Liver (tissue), 3 donors: ENCODE measurements at regions not wholly inside any gene's neighbourhood (a gene's known extent, or its start where the extent isn't known, plus 50 kb on each side); places are given as distances from the start of the nearest gene placed in this dataset.

ENCODE experiments used
- CTCF ChIP-seq: fragments of 150-350 bp; IDR thresholded peaks from 2 replicates; pipeline ENCODE4 v1.5.1; 2017; ENCODE audit warnings: improper control_type of control experiment, low read depth, low read length; ENCODE audit not compliant: missing input control
- RAD21 ChIP-seq, 2 donors: IDR thresholded peaks; 2 replicates each; pipeline ENCODE4 v1.6.1; 2016; ENCODE audit warnings: antibody characterized with exemption in 2 of 2, mild to moderate bottlenecking in 2 of 2
- REST ChIP-seq: IDR thresholded peaks from 2 replicates; pipeline ENCODE4 v1.6.1; 2016; ENCODE audit warnings: antibody characterized with exemption, mild to moderate bottlenecking
- SP1 ChIP-seq: IDR thresholded peaks from 2 replicates; pipeline ENCODE4 v1.6.1; 2018; ENCODE audit warnings: antibody characterized with exemption, mild to moderate bottlenecking
- donor health status: healthy.
- donor health status: healthy.

GRCh38 chr18:55105873-55106272 is 146.6 kb upstream of the CCDC68 start:
- no peak for TF ChIP-seq CTCF
- no peak for TF ChIP-seq SP1
- TF ChIP-seq REST = no peak
- no peak for TF ChIP-seq RAD21 (IDR thresholded peaks at IDR 0.05)
